Choroid plexus epithelial cell (primary cell): ENCODE measurements at regions not wholly inside any gene's neighbourhood (a gene's known extent, or its start where the extent isn't known, plus 50 kb on each side); places are given as distances from the start of the nearest gene placed in this dataset.
"Not testable (repeated sequence)": the region's sequence is repeated elsewhere in the genome, so short reads cannot be mapped to it uniquely, and the experiment has no call there.

Experiments used
- DNase-seq: peaks from one replicate; pipeline ENCODE4 v3.0.0-alpha.2; 2010; ENCODE audit warnings: low read depth
- H3K4me3 ChIP-seq: 2 replicates; pipeline ENCODE4 v1.5.1; 2011; ENCODE audit warnings: low read depth, mild to moderate bottlenecking, control low read depth, low read length, moderate library complexity
- CTCF ChIP-seq: conservative IDR thresholded peaks from 2 replicates; pipeline ENCODE4 v1.5.1; 2011; ENCODE audit warnings: low read depth, mild to moderate bottlenecking, control low read depth, inconsistent platforms, low read length, moderate library complexity

DNA sequence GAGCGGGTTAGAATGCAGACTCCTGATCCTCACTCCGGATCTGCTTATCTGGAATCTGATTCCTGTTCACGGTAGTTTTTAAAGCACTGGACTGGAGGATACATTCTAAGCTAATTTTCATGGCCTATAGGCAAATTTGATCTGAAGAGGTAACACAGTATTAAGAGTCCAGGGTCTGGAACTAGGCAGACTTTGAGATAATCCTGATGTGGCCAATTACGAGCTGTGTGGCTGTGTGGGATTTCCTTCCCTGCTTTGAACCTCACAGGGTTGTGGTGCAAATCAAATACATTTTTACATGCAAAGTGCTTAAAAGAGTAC, 285.2 kb downstream of the MIAT start:
- H3K4me3 ChIP-seq: no peak overlapping the region
- TF ChIP-seq CTCF: no peak
- no peak for DNase-seq

- TF ChIP-seq CTCF: no peak
- no peak overlapping the region for H3K4me3 ChIP-seq
- no peak for DNase-seq
These were observed 288.2 kb downstream of the MIAT start for GRCh38 chr22:26945565-26945964.

GRCh38 chr22:26949193-26949592, 291.8 kb downstream of the MIAT start:
- peak; percentile 8 for DNase-seq
- H3K4me3 ChIP-seq: no peak overlapping the region

GRCh38 chr22:26951139-26951538, 293.8 kb downstream of the MIAT start:
- DNase-seq: not testable (repeated sequence)

More at GRCh38 chr22:26949193-26949592, 291.8 kb downstream of the MIAT start:
- TF ChIP-seq CTCF: no peak

DNA sequence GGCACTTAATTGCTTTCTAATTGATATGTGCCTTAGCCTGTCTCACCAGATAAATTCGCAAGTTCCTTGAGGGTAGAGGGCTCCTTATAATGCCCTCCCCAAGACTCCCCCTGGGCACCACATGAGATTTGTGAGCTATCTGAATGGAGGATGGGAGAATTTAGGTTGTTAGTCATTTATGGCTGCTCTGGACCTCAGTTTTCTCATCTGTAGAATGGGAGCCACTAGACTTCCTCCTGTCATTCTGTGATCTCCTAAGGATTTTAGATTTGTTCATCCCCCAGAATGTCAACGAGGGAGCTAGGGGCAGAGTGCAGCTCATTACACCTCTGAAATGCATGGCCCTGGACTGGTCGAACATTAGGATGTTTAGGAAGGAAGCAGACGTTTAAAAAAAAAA, 294.6 kb downstream of the MIAT start:
- DNase-seq: no peak
- TF ChIP-seq CTCF: no peak

More at GRCh38 chr22:26951139-26951538, 293.8 kb downstream of the MIAT start:
- not testable (repeated sequence) for H3K4me3 ChIP-seq

DNA sequence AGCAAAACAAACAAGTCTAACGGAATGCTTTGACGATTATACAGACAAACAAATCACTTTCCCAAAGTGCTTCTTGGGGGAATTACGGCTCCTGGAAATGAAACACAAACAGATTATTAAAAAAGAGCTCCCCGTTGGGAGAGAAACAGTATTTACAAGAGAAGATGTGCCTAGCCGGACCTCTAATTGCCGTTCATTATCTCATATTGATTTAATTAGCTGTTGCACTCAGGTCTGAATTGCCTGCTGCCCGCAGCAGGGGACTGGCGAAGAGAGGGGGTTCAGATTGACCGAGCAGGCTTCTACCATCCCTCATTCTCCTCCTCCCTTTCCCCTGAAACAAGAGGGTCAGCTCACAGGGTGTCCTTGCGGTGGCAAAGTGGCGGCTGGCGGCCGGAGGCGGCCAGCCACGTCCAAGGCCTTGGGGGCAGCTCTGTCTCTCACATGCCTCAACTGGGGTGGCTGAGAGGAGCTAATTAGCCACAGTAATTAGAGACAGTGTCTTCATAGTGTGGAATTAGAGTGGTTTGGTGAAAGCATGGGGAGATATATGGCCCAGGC, 295.1 kb downstream of the MIAT start:
- H3K4me3 ChIP-seq: no peak overlapping the region
- no peak for TF ChIP-seq CTCF
- DNase-seq: no peak

More for the DNA sequence above, 294.6 kb downstream of the MIAT start:
- H3K4me3 ChIP-seq: no peak overlapping the region

GRCh38 chr22:26953012-26953883, 295.9 kb downstream of the MIAT start:
- no peak for TF ChIP-seq CTCF
- DNase-seq: no peak
- no peak overlapping the region for H3K4me3 ChIP-seq
